Mononuclear cell (primary cell): ENCODE measurements at regions not wholly inside any gene's neighbourhood (a gene's known extent, or its start where the extent isn't known, plus 50 kb on each side); places are given as distances from the start of the nearest gene placed in this dataset.

Experiments
- H3K27me3 ChIP-seq: 2 replicates; pipeline ENCODE4 v1.6.0; 2011; ENCODE audit warnings: low read length, control low read depth; ENCODE audit not compliant: insufficient read depth
- H3K4me1 ChIP-seq: 2 replicates; pipeline ENCODE4 v1.5.1; 2011; ENCODE audit warnings: mild to moderate bottlenecking, low read length, control low read depth; ENCODE audit not compliant: insufficient read depth
- H3K4me3 ChIP-seq: 2 replicates; pipeline ENCODE4 v1.5.1; 2011; ENCODE audit warnings: mild to moderate bottlenecking, low read length, moderate library complexity
- H3K9me3 ChIP-seq: 2 replicates; pipeline ENCODE4 v1.5.1; 2011; ENCODE audit warnings: low read depth, mild to moderate bottlenecking, control low read depth, low read length

- Histone ChIP-seq H3K27me3 (peaks cover 46% of the 10 kb centered on the region), H3K4me3 (no peak overlapping the region), H3K9me3 (no peaks in the 10 kb centered on the region), H3K4me1 (no peaks in the 10 kb centered on the region)
Measured at GRCh38 chr11:116579857-116580727, 192.7 kb downstream of the BUD13 start.

DNA sequence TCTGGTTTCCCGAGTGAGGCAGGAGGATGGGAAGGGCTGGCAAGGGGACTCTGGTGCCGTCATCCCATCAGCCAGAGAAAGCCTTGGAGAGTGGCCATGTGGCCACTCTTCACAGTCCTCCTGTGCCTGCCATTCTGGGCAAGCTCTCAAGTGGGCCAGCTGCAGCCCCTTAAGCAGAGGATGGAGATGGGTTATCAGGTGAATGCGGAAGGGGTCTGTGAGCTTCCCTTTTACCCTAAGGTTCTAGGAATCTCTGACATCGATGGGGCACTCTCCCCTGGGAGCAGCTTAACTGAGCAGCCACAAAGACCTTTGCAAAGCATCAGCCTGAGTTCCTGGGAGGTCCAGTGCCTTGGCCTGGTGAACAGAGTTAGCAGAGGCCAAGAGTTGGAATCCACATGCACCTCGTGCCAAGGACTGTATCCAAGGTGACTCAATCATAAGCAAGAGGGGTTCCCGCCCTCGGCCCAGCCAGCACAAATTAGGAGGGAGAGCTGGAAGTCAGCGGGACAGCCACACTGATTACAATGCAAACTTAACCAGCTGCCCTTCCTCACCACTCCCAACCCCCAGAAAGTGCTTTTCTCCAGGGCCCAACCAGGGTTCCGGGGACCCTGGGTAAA, 193.6 kb downstream of the BUD13 start:
- peaks cover 46% of the 10 kb centered on the region for H3K27me3 ChIP-seq
- H3K4me1 ChIP-seq, result no peaks in the 10 kb centered on the region
- no peak overlapping the region for H3K4me3 ChIP-seq

DNA sequence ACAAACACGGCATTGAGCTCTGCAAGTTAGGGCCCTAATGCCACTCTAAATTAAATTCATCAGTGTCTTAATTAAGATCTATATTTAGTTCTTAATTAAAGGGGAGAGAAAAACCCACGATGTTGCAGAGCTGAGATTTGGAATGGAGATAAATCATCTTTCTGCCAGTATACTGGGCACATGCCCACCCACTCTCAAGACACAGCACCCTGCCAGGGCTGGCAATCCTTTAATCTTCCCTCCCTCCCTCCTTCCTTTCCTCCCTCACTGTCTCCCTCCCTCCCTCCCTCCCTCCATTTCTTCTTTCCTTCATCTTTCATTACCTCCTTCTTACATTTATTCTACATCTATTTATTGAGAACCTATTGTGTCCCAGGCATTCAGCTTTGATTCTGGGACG, 194.8 kb downstream of the BUD13 start:
- Histone ChIP-seq H3K9me3 (no peaks in the 10 kb centered on the region), H3K4me3 (no peak overlapping the region), H3K27me3 (peaks cover 46% of the 10 kb centered on the region), H3K4me1 (no peaks in the 10 kb centered on the region)

More for the DNA sequence above, 193.6 kb downstream of the BUD13 start:
- H3K9me3 ChIP-seq, result no peaks in the 10 kb centered on the region

- H3K4me3 ChIP-seq, result no peak overlapping the region
- H3K9me3 ChIP-seq, result no peaks in the 10 kb centered on the region
- H3K27me3 ChIP-seq, result peaks cover 42% of the 10 kb centered on the region
- H3K4me1 ChIP-seq, result no peaks in the 10 kb centered on the region
Measured at GRCh38 chr11:116577273-116577672, 195.5 kb downstream of the BUD13 start.

DNA sequence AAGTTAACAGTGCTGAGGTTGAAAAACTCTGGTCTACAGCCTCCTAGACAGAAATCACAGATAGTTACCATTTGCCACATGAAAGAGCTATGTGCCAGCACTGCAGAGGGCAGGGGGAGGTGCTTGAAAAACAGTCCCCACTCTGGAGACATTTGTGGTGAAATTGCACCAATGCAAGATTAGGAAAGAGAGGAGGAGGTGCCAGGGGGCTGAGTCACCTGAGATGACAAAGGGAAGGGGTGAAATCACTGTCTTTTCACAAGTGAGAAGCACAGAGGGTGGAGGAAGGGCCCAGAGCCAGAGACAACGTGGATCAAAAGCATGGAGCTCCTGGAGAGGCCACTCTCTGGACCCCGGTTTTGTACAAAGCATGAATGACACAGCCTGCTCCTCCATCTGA, 196.3 kb downstream of the BUD13 start:
- Histone ChIP-seq H3K9me3 (no peaks in the 10 kb centered on the region), H3K27me3 (peaks cover 38% of the 10 kb centered on the region), H3K4me1 (no peaks in the 10 kb centered on the region), H3K4me3 (no peak overlapping the region)

DNA sequence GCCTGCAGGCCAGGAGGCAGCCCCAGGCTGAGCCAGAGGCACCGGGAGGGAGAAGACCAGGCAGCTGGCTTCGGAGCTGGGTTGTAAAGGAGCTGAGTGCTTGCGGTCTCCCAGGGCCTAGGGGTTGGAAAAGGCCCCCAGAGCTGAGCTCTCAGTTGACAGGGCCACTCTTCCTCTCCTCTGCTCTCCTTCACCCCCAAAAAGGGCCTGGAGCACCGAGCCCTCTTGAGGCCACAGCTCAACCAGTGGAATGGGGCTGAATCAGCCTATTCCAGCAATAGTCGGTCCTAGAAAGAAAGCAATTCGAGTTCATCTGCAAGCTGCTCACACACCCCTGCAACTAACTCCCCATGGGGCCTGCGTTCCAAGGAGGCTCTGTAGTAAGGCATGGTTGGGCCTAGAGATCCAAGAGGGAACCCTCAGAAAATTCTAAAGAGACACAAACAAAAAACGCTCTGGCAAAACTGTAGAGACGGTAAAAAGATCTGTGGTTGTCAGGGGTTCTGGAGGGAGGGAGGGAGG, 205.0 kb downstream of the BUD13 start:
- no peaks in the 10 kb centered on the region for H3K9me3 ChIP-seq
- no peaks in the 10 kb centered on the region for H3K4me1 ChIP-seq
- H3K27me3 ChIP-seq, result no peaks in the 10 kb centered on the region
- H3K4me3 ChIP-seq, result no peak overlapping the region

DNA sequence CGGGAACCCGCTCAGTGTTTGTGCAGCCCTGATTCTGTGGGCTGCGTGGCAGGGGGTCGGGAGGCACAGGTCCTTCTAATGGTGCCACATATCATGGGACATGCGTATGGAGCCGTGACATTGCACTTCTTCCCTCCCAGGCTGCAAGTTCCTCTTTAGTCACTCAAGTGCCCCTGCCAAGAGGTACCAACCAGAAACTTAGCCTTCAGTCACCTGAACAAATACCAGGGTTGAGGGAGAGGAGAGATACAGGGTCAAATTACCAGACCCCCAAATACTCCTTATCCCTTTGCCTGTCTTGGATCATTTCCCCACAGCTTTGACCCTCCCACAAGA, 209.1 kb downstream of the BUD13 start:
- no peaks in the 10 kb centered on the region for H3K4me1 ChIP-seq
- H3K27me3 ChIP-seq, result no peaks in the 10 kb centered on the region
- no peaks in the 10 kb centered on the region for H3K9me3 ChIP-seq
- no peak overlapping the region for H3K4me3 ChIP-seq

DNA sequence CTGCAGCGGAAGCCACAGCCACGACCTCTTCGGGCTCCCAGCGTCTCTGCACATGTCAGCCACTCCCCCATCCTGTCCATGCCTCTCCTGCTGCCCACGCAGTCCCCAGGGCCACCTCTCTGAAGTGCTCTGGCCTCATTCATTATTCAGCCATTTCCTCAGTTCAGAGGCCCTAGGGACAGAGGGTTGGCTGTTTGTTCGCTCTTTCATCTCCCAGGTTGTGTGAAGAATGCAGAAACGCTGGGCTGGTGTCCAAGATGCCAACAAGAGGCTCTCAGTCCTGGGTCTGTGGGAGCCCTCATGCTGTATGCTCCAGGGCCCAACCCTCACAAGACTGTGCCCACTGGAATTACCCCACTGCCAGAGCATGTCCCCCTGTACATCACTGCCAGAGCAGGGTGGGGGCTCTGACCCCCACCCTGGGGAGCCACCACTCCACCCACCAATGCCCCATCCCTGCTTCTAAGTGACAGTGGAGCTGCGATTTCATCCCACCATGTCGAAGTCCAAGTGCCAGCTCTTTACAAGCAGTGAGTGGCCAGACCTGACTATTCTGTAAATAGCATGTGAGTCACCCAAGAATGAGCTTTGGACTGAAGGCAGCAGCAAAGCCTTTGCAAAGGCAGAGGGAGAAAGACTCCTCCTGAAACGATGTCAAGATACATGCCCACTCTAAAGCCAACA, 209.6 kb downstream of the BUD13 start:
- Histone ChIP-seq H3K27me3 (no peaks in the 10 kb centered on the region), H3K4me1 (no peaks in the 10 kb centered on the region), H3K4me3 (no peak overlapping the region), H3K9me3 (no peaks in the 10 kb centered on the region)

GRCh38 chr11:116560589-116560988, 212.2 kb downstream of the BUD13 start:
- no peaks in the 10 kb centered on the region for H3K27me3 ChIP-seq
- H3K9me3 ChIP-seq, result no peaks in the 10 kb centered on the region
- no peaks in the 10 kb centered on the region for H3K4me1 ChIP-seq
- no peak overlapping the region for H3K4me3 ChIP-seq

- Histone ChIP-seq H3K9me3 (no peaks in the 10 kb centered on the region), H3K4me3 (no peak overlapping the region), H3K4me1 (no peaks in the 10 kb centered on the region), H3K27me3 (no peaks in the 10 kb centered on the region)
Measured at GRCh38 chr11:116558504-116559211, 214.1 kb downstream of the BUD13 start.

GRCh38 chr11:116557282-116557681, 215.5 kb downstream of the BUD13 start:
- no peaks in the 10 kb centered on the region for H3K27me3 ChIP-seq
- H3K4me1 ChIP-seq, result no peaks in the 10 kb centered on the region
- no peak overlapping the region for H3K4me3 ChIP-seq
- no peaks in the 10 kb centered on the region for H3K9me3 ChIP-seq

- Histone ChIP-seq H3K4me1 (no peaks in the 10 kb centered on the region), H3K4me3 (no peak overlapping the region), H3K9me3 (no peaks in the 10 kb centered on the region), H3K27me3 (no peaks in the 10 kb centered on the region)
Measured at GRCh38 chr11:116556483-116556882, 216.3 kb downstream of the BUD13 start.

DNA sequence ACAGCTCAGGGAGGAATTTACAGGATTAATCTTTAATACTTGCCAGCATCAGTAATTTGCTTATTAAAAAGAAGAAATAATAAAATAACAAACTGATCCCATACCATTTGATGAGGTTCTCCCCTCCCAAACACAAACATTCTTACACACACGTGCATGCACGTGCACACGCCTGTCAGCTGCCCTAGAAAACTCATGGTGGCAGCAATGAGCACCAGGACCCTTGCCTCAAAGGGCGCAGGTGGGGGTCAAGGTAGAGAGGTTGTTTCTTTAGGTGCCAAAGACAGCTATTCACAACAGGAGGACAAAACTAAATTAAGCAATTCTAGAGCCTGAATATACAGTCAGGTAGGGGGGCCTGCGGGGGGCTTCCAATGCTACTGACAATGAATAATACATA, 219.3 kb downstream of the BUD13 start:
- Histone ChIP-seq H3K4me3 (no peak overlapping the region), H3K27me3 (no peaks in the 10 kb centered on the region), H3K9me3 (no peaks in the 10 kb centered on the region), H3K4me1 (no peaks in the 10 kb centered on the region)

- H3K27me3 ChIP-seq, result no peaks in the 10 kb centered on the region
- H3K4me1 ChIP-seq, result no peaks in the 10 kb centered on the region
- H3K9me3 ChIP-seq, result no peaks in the 10 kb centered on the region
- H3K4me3 ChIP-seq, result no peak overlapping the region
Measured at GRCh38 chr11:116551576-116551975, 221.2 kb downstream of the BUD13 start.

DNA sequence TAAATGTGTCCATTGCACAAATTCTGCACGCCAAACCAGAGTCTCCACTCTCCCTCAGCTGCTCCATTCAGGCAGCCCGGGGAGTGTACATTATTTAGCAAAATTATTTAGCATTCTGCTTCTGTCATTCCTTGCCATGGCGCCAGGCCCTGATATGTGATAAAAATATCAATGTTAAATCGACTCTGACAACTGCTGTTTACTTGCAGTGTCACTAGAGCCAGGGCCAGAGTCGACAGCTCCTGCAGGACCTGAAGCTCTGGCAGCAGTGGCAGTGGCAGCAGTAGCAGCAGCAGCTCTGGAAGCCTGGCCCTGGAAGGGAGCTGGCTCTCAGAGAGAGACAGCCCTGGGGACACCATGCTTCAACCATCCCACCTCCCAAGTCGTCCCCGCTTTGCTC, 224.5 kb downstream of the BUD13 start:
- H3K4me1 ChIP-seq, result no peaks in the 10 kb centered on the region
- no peaks in the 10 kb centered on the region for H3K9me3 ChIP-seq

More for the DNA sequence above, 224.5 kb downstream of the BUD13 start:
- no peaks in the 10 kb centered on the region for H3K27me3 ChIP-seq
- no peak overlapping the region for H3K4me3 ChIP-seq
